Choroid plexus epithelial cell (primary cell): ENCODE measurements at regions not wholly inside any gene's neighbourhood (a gene's known extent, or its start where the extent isn't known, plus 50 kb on each side); places are given as distances from the start of the nearest gene placed in this dataset.

ENCODE experiments used
- DNase-seq: peaks from one replicate; pipeline ENCODE4 v3.0.0-alpha.2; 2010; ENCODE audit warnings: low read depth
- H3K4me3 ChIP-seq: 2 replicates; pipeline ENCODE4 v1.5.1; 2011; ENCODE audit warnings: low read depth, mild to moderate bottlenecking, control low read depth, low read length, moderate library complexity
- TF ChIP-seq, protein P1 (sequence below): conservative IDR thresholded peaks from 2 replicates; pipeline ENCODE4 v1.5.1; 2011; ENCODE audit warnings: low read depth, mild to moderate bottlenecking, control low read depth, inconsistent platforms, low read length, moderate library complexity

GRCh38 chr4:177070533-177071058, 239.1 kb upstream of the NEIL3 start:
- TF ChIP-seq, protein P1, sequence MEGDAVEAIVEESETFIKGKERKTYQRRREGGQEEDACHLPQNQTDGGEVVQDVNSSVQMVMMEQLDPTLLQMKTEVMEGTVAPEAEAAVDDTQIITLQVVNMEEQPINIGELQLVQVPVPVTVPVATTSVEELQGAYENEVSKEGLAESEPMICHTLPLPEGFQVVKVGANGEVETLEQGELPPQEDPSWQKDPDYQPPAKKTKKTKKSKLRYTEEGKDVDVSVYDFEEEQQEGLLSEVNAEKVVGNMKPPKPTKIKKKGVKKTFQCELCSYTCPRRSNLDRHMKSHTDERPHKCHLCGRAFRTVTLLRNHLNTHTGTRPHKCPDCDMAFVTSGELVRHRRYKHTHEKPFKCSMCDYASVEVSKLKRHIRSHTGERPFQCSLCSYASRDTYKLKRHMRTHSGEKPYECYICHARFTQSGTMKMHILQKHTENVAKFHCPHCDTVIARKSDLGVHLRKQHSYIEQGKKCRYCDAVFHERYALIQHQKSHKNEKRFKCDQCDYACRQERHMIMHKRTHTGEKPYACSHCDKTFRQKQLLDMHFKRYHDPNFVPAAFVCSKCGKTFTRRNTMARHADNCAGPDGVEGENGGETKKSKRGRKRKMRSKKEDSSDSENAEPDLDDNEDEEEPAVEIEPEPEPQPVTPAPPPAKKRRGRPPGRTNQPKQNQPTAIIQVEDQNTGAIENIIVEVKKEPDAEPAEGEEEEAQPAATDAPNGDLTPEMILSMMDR: no peak
- no peak for DNase-seq
- H3K4me3 ChIP-seq: no peak overlapping the region

- TF ChIP-seq, protein P1: no peak
- DNase-seq: no peak
- no peak overlapping the region for H3K4me3 ChIP-seq
Observed at GRCh38 chr4:177077095-177077971, 232.3 kb upstream of the NEIL3 start.

DNA sequence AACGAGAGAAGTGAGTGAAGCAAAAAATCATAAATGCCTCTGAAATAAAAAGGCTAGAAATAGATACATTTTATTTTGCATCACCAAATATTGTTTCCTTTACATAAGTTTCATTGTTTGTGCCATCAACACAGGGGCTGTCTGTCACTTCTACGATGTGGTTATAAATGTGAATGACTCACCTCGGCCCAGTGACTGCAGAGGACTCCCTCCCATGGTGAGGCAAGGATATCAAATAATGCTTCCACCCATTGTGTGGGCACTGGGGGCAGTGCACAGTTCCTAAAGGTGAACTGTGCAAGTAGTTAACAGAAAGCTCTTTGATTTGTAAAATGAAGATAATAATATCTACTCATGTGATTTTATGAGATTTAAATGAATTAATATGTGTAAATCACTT, 230.3 kb upstream of the NEIL3 start:
- H3K4me3 ChIP-seq: no peak overlapping the region
- TF ChIP-seq, protein P1: no peak
- no peak for DNase-seq

- no peak for DNase-seq
- no peak overlapping the region for H3K4me3 ChIP-seq
- TF ChIP-seq, protein P1: no peak
Observed at GRCh38 chr4:177080388-177080787, 229.3 kb upstream of the NEIL3 start.

GRCh38 chr4:177087060-177087459, 222.6 kb upstream of the NEIL3 start:
- no peak overlapping the region for H3K4me3 ChIP-seq
- TF ChIP-seq, protein P1: no peak
- no peak for DNase-seq

- no peak overlapping the region for H3K4me3 ChIP-seq
- no peak for DNase-seq
- TF ChIP-seq, protein P1: no peak
Observed at GRCh38 chr4:177087499-177087898, 222.2 kb upstream of the NEIL3 start.

- TF ChIP-seq, protein P1: no peak
- H3K4me3 ChIP-seq: no peak overlapping the region
Observed at GRCh38 chr4:177091515-177091914, 218.2 kb upstream of the NEIL3 start.

More at GRCh38 chr4:177091515-177091914, 218.2 kb upstream of the NEIL3 start:
- no peak for DNase-seq
